ENCODE measurements at regions not wholly inside any gene's neighbourhood (a gene's known extent, or its start where the extent isn't known, plus 50 kb on each side); places are given as distances from the start of the nearest gene placed in this dataset.

- TF ChIP-seq, protein P1, sequence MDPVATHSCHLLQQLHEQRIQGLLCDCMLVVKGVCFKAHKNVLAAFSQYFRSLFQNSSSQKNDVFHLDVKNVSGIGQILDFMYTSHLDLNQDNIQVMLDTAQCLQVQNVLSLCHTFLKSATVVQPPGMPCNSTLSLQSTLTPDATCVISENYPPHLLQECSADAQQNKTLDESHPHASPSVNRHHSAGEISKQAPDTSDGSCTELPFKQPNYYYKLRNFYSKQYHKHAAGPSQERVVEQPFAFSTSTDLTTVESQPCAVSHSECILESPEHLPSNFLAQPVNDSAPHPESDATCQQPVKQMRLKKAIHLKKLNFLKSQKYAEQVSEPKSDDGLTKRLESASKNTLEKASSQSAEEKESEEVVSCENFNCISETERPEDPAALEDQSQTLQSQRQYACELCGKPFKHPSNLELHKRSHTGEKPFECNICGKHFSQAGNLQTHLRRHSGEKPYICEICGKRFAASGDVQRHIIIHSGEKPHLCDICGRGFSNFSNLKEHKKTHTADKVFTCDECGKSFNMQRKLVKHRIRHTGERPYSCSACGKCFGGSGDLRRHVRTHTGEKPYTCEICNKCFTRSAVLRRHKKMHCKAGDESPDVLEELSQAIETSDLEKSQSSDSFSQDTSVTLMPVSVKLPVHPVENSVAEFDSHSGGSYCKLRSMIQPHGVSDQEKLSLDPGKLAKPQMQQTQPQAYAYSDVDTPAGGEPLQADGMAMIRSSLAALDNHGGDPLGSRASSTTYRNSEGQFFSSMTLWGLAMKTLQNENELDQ (CRISPR knock-in tag; IDR thresholded peaks at IDR 0.05; ENCODE audit: borderline replicate concordance): no peak
- TF ChIP-seq EP300 (IDR thresholded peaks at IDR 0.05; ENCODE audit: low read length) (no peak), HDAC1 (IDR thresholded peaks at IDR 0.05) (no peak), MEIS2 (IDR thresholded peaks at IDR 0.05; ENCODE audit: partially characterized antibody) (no peak)
Measured at GRCh38 chr15:25240461-25241021, 198.3 kb downstream of the UBE3A start (continued).

GRCh38 chr15:25241241-25241801 lies 197.5 kb downstream of the UBE3A start:
- intact Hi-C loops (cut with micrococcal nuclease): no loop called here
- Histone ChIP-seq H2AFZ (ENCODE audit: low read depth, low read length) (no peak overlapping the region), H3K79me2 (ENCODE audit: control insufficient read depth, insufficient read depth, low read length) (no peaks in the 10 kb centered on the region), H3K4me1 (replicated peaks in 1 of 2; ENCODE audit: control insufficient read depth in 2 of 2, insufficient read depth in 2 of 2, low read length in 2 of 2) (no peaks in the 10 kb centered on the region), H3K9me1 (ENCODE audit: control insufficient read depth, insufficient read depth, low read length) (no peaks in the 10 kb centered on the region), H4K20me1 (replicated peaks; ENCODE audit: control insufficient read depth, insufficient read depth, low read length) (no peaks in the 10 kb centered on the region), H3K36me3 (ENCODE audit: control insufficient read depth, insufficient read depth, low read length) (no peaks in the 10 kb centered on the region), H3K4me2 (ENCODE audit: insufficient read depth, low read length) (no peak overlapping the region), H3K9ac (ENCODE audit: insufficient read depth in 1 of 2, low read depth in 2 of 2, low read length in 2 of 2) (no peak overlapping the region), H3K27ac (ENCODE audit: extremely low read depth, low read depth, low read length) (no peak overlapping the region), H3K4me3 (no peak overlapping the region), H3K9me3 (replicated peaks; ENCODE audit: control insufficient read depth, insufficient read depth, low read depth, low read length) (no peaks in the 10 kb centered on the region), H3K27me3 (ENCODE audit: control insufficient read depth in 2 of 2, insufficient read depth in 2 of 2, low read length in 2 of 2) (no peaks in the 10 kb centered on the region)
- DNase-seq (ENCODE audit: extremely low read depth in 1 of 4, low spot score in 3 of 4): no peak
- BruUV-seq (replicated peaks): no TSS peak
- CTCF ChIA-PET (ENCODE audit: low intra/inter-chr PET ratio): no interaction called here
- FAIRE-seq: no peak
- no peak for ATAC-seq
- TF ChIP-seq MAFG (tag; conservative IDR thresholded peaks at IDR 0.05) (no peak), THRB (CRISPR knock-in tag; conservative IDR thresholded peaks at IDR 0.05) (no peak), LARP7 (IDR thresholded peaks at IDR 0.05) (no peak), IFI16 (CRISPR knock-in tag; IDR thresholded peaks at IDR 0.05) (no peak)
- TF ChIP-seq, protein P2, sequence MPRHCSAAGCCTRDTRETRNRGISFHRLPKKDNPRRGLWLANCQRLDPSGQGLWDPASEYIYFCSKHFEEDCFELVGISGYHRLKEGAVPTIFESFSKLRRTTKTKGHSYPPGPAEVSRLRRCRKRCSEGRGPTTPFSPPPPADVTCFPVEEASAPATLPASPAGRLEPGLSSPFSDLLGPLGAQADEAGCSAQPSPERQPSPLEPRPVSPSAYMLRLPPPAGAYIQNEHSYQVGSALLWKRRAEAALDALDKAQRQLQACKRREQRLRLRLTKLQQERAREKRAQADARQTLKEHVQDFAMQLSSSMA (CRISPR knock-in tag; IDR thresholded peaks at IDR 0.05): no peak
- POLR2A ChIA-PET: no interaction called here
- WGBS (ENCODE audit: insufficient coverage, low coverage, missing lambda C conversion rate): 0% methylated on average over 10 of the region's 12 CpGs
- in situ Hi-C loops (cut with MboI): no loop called here
